Transverse colon (tissue), 4 donors: ENCODE measurements at regions not wholly inside any gene's neighbourhood (a gene's known extent, or its start where the extent isn't known, plus 50 kb on each side); places are given as distances from the start of the nearest gene placed in this dataset.

Experiments
- CTCF ChIP-seq, 5 experiments: fragments of 200-600 bp in 3 of 5; fragments of 450-650 bp in 2 of 5; sonication (generic) in 3 of 5; IDR thresholded peaks; 1 replicate in 2 of 5; 2 replicates in 3 of 5; pipeline ENCODE4 v1.5.1; 2016 to 2017; ENCODE audit warnings: antibody characterized with exemption in 5 of 5, inconsistent platforms in 3 of 5, mild to moderate bottlenecking in 2 of 5, moderate library complexity in 1 of 5
- EP300 ChIP-seq: sonication (generic); formaldehyde crosslinking; IDR thresholded peaks from one replicate; pipeline ENCODE4 v1.6.1; 2017; ENCODE audit warnings: antibody characterized with exemption, low read depth
- POLR2A ChIP-seq: fragments of 450-650 bp; IDR thresholded peaks from one replicate; pipeline ENCODE4 v1.6.1; 2016; ENCODE audit warnings: antibody characterized with exemption, mild to moderate bottlenecking, moderate library complexity
- POLR2AphosphoS5 ChIP-seq, 3 donors: sonication (generic); formaldehyde crosslinking; IDR thresholded peaks; one replicate each; pipeline ENCODE4 v1.6.1; 2016; ENCODE audit warnings: antibody characterized with exemption in 3 of 3

GRCh38 chr10:100659361-100660098, 85.9 kb upstream of the PAX2 start:
- TF ChIP-seq POLR2AphosphoS5 (IDR thresholded peaks at IDR 0.05) (no peak), POLR2A (no peak), CTCF (IDR thresholded peaks at IDR 0.05) (no peak), EP300 (no peak)
